ENCODE measurements at regions not wholly inside any gene's neighbourhood (a gene's known extent, or its start where the extent isn't known, plus 50 kb on each side); places are given as distances from the start of the nearest gene placed in this dataset.
A peak's percentile ranks its signal among the peaks of the same experiment; 100 is the strongest.

DNA sequence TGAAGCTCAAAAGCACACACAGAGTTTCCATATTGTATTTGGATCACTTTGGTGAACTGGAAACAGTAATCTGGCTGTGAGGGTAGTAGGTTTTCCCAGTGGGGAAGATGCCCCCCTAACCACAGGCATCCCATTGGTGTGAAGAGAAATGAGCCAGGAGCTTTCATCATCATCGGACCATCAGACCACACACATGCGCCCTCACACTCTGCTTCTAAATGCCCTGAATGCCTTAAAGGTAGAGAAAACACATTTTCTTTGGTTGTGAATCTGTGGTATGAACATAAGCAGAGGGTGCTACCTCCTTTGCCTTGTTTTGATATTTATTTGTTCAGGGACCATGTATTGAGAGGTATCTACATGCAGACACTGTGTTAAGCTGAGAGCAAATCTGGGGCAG lies 79.0 kb upstream of the DNAH14 start:
- DNase-seq: no peak

DNA sequence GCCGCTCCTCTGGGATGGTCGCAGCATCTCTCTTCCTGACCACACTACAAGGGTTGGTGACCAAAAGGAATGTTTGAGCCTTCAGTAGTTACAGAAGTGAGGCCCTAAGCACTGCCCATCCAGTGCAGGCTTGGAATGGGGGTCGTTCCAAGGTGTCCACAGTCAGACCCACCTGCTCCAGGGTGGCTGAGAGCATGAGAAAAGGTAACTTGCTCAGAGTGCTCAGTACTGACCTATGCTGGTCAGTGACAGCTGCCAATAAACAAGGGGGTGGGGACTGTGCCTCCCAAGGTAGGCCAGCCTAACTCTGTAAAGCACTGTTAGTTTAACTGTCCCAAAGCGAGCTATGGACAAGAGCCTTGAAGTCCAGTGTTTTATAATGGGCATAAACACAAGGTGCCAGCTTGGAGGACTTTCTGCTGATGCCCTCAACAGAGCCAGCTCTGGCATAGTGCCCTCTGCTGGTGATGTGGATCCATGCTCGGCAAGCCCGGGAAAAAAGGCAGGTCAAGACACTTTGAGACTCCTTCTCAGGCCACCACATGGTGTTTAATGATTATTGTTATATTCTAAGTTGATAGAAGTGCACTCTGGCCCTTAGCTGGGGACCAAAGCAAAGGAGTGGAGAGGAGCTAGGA lies 78.1 kb upstream of the DNAH14 start:
- DNase-seq: peak; percentile 4

DNA sequence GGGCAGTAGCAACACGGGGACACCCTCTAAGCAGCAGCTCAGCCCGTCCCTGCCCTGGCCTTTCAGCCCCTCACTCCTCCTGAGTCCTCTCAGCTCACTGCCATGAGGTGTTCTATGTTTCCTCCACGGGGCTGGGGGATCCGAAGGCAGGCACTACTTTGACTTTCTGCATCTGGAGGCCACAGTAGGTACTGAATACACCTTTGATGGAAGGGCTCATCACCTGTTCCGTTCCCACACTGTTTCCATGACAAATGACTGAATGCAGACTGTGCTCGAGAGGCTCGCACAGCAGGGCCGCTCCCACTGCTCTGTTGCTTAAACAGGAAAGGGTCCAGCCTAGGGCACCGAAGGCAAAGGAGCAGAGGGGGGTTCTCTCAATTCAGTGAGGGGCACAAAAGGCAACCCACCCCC lies 77.6 kb upstream of the DNAH14 start:
- DNase-seq: no peak

DNA sequence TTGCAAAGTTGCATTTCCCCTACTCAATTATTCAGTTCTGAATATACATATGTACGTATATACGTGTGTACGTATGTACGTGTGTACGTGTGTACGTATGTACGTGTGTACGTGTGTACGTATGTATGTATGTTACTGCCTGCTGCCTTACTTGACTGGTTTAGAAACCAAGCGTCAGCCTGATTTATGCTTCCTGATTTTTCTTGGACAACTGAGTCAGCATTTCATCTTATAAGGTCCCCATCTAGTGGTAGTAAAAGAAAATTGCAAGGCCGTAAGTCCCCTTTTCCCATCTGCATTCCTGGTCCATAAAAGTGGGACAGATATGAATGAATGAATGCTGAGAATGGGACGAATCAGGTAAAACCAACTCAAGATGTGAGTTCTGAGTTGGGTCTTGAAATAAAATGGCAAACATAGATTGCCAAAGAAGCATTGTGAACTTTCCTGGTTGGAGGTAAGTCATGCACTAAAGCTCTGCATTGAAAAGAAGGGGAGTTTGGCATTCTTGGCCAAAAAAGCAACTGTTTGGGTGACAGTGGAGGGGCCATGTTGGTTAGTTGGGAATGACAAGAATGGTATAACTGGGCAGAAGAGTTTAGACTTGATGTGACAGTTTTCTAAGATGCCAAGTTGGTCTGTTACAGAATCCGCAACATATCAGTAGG lies 76.4 kb upstream of the DNAH14 start:
- DNase-seq: no peak

DNA sequence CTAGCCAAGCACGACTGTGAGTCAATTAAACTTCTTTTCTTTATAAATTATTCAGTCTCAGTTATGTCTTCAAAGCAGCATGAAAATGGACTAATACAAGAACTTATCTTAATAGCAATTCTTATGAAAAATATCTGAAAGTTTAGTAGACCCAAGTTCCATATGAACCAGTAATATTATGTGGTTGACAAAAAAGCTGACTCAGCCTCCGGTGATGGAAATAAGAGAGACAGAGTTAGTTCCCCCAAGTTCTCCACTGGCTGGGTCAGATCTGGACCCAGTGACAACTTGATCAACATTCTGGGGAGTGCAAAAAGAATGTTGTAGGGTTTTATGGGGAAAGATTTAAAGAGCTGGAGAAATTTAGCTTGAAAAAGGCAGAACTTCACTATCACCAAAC lies 72.5 kb upstream of the DNAH14 start:
- no peak for DNase-seq

DNA sequence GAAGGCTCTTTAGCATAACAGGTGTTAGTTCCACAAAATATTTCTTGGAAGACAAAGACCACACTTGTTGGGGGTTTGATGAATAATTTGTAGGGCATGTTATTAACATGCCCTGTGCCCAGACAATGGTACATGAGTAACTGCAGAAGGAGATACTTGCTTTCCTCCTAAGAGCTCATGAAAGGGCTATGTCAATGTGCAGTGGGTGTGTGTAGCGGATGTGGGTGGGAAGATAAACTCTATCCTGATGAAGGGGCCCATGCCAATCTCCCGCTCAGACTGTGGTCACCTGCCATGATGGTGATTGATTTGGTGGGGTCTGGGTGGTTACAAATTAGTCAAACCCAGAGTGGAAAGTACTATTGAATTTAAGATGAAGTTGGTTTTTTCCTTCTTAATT lies 69.8 kb upstream of the DNAH14 start:
- DNase-seq: no peak

DNA sequence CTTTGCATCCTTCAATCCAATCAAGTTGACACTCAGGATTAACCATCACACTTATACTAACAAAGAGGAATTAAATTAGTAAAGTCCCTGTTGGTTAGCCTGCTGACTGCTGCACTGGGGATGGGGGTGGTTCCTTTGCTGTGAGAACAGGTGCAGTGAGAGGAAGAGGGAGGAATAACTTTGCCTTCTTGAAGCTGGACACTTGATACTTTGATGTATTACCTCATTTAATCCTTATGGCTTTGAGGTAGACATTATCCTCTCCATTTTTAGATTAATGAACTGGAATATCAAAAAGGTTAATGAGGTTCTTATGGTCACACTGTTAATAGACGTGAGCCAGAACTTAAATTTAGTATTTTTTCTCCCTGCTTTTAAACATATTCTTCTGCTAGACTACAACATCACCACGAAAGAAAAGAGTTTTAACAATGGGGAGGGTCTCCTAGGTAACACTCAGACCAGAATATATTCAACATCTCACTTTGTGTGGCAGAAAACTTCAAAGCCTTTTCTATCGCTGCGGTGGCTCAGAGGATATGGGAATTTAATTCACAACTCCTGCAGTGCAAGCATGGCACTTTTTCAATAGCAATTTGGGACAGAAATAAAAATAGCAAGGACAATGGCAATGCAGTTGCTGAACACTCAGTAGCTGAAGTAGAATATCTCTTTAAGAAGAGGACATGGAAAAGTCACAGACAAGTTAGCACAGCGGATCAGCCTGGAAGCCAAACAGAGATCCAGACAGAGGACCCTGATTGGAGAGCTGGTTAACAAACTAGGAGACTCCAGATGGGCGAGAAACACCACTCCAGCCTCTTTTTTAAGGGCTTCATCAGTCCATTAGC lies 68.8 kb upstream of the DNAH14 start:
- no peak for DNase-seq

DNA sequence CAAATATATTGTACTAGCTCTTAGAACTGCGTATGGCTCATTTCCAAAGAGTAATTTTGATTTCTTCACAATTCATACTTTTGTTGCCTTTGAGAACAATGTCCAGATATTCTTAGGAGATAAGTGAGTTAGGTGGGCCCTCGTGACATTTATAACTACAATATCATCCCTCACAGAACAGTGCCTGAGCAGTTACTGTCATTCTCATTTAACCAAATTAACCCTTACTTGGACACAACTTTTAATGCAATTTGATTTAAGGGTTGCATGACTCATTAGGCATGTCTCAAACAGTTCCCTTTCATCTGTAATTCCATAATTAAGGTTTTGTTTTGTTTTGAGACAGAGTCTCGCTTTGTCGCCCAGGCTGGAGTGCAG lies 68.1 kb upstream of the DNAH14 start:
- no peak for DNase-seq

DNA sequence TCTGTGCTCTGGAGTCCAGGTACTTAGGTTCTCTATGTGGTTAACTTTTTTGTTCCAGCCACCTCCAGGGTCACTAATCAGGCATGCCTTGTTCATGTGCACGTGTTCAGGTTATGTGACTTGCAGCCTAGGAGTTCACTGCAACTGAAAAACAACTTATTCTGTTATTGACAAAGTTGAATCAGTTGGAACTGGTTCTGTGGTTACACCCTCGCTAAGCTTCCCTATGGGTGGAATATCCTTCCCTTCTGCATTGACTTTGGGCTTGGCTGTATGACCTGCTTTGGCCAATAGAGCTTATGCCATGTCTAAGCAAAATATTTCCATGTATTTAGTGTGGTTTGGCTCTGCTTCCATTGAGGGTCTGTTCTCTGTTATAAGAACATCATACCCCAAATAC lies 66.0 kb upstream of the DNAH14 start:
- DNase-seq: no peak

DNA sequence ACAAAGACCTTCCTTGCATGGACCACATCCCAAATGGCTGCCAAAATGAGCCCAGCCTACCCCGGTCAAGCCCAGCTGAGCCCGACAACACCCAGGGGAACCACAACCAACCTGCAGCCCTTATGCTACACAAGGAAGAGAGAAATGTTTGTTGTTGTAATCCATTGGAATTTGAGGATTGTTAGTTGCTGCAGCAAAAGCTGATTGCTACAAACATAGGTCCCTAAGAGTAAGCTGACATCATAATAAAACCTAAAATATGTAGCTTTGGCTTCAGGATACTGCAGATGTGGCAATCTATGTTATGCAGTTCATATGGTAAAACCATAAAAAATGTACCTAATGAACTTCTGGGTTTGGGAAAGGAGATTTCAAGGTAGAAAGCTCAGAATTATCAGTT lies 65.5 kb upstream of the DNAH14 start:
- no peak for DNase-seq

DNA sequence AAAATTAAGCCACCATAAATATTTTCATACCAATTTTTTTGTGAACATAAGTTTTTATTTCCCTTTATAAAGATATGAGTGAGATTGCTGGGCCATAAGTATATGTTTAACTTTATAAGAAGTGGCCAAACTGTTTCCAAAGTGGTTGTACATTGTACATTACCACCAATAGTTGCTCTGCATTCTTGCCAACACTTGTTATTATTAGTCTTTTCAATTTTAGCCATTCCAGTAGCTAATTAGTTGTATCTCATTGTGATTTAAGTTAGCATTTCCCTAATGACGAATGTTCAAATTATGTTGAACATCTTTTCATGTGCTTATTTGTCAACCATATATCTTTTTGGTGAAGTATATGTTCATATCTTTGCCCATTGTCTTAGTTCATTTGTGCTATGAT lies 64.0 kb upstream of the DNAH14 start:
- no peak for DNase-seq

DNA sequence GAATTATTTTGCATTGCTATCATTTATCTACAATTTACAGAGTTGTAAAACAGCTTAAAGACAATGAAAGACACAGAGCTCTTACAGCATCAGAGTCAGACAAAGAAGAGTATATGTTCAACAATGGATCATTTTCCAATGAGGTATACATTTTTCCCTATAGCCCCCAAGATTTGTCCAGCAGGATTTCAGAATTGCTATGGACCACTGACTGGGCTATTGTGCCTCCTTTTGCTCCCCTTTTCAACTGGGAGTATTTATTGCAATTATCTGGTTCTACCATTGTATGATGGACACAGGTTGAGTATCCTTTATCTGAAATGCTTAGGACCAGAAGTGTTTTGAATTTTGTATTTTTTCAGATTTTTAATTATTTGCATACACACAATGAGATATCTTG lies 62.5 kb upstream of the DNAH14 start:
- DNase-seq: no peak

DNA sequence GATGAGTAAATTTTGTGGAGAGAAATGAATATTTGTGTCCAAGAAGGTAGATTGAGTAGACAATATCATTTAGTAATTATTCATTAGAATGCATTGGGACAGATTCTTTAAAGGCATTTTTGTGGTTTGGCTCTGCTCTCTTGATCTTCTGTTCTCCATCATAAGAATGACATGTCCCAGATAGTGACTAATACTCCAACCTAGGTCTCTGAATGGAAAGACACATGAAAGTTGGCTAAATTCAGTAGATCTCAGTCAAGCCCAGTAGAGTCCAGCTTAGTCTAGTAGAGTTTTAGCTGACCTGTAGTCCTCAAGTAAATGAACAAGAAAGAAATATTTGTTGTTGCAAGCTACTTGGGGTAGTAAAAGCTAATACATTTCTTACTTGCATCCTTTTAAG lies 61.8 kb upstream of the DNAH14 start:
- DNase-seq: no peak

DNA sequence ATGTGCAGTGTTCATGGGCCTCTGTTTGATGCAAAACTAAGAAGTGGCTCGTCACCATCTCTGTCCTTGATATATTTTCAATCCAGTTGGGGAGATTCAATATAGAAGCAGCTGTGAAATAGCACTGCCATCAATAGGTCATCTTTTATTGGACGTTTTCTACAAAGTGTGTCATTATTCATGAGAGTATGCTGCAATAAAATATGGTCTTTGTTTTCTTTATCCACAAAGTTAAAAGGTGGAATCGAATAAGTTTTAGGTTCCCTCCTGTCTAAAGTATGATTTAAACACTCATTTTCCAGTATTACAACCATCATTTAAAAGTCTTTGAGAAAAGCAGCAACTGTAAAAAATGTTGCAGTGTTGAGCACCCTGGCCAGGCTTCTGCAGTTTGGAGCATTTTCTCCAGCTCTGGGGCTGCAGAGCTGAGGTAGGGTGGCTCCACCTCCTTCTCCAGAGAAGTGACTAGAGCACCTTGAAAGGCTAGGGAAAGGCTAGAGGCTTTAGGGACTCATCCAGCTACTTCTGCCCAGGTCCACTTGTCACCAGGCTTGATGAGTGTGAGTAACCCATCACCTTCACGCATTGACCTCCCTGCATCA lies 56.5 kb upstream of the DNAH14 start:
- no peak for DNase-seq

DNA sequence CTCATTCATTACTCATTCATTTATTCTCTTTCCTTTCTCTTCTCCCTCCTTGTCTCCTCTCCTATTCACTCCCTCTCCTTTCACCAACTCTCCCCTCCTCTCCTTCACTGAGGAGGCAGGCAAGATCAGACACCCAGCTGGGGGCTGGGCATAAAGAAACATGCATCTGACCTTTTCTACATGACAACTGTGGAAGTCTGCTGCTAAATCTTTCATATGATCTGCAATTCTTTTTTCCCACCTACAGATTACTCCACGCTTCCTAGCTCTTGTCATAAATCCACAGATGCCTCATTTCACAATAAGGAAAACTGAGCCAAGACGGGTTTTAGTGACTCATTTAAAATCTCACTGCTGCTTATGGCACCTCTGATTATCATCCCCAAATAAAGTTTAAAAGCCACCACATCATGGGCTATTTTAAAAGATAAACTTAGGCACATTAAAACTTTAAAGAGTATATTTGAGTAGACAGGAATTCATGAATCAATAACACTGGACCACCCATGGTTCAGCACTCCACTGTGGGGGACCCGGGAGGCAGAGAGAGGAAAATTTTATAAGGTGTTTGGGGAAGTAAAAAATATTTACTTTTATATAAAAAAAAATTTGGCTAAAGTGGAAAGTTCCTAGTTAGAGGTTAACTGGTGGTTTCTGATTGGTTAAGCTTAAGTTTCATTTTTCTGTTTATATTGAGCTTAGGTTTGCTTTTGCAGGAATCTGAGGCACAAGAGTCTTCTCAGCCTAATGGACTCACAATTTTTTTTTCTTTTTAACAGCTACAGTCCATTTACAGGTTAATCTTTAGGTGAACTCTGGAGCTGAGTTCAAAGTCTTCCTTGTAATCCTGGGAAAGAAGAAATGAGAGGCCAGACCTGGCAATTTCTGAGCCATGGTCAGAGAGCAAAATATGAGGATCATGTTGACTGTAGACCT lies 55.8 kb upstream of the DNAH14 start:
- no peak for DNase-seq

DNA sequence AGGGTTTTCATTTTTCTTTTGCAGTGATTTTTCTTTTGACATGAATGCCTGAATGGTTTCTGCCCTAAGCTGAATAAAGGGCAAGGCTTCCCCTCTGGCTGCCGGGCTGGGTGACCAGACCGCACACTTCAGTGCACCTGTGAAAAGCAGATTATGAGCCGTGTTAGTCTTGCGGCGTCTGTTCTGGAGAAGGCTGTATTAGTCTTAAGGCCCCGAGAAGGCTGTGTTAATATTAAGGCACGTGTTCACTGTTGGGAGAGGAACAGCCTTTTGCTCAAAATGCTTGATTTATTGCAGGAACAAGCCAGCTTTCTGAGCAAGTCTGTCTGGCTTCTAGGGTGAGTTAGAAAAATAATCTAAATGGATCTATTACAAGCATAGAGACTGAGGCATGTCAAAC lies 54.7 kb upstream of the DNAH14 start:
- no peak for DNase-seq

DNA sequence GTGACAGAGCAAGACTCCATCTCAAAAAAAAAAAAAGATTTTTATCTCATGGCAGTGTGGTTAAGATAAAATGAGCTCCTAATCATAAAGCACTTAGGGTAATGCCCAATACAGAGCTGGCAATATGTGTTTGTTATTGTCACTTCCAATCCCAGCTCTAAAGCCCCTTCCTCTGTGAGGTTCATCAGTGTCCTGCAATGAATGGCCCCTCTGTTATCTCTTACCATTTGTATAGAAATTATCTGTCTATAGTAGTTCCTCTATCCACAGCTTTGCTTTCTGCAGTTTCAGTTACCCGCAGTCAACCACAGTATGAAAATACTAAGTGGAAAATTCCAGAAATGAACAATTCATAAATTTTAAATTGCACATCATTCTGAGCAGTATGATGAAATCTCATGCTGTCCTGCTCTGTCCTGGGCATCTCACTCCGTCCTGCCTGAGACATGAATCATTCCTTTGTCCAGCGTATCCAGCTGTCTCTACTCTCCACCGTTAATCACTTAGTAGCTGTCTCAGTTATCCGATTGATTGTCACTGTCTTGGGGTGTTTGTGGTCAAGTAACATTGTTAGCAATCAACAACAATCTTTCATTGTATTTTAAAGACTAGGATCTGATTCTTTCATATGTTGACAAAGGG lies 50.2 kb upstream of the DNAH14 start:
- no peak for DNase-seq

Data from CD4-positive, alpha-beta T cell treated with Interferon gamma for 1 hour (primary cell).